IMR-90 (cell line): ENCODE measurements at regions not wholly inside any gene's neighbourhood (a gene's known extent, or its start where the extent isn't known, plus 50 kb on each side); places are given as distances from the start of the nearest gene placed in this dataset.
A peak's percentile ranks its signal among the peaks of the same experiment; 100 is the strongest.

Experiments
- ATAC-seq: fragments of 200-7000 bp; cut with Tn5 transposase; 2 replicates; pipeline ENCODE4 v1.9.1; 2020; ENCODE audit warnings: low read depth, mild to moderate bottlenecking, moderate library complexity
- BruUV-seq: library from RNA; stranded (reverse); fragments of 400-500 nt; replicated peaks from 2 replicates; lab custom pipeline; 2021; lab: Mats Ljungman, UMichigan
- CTCF ChIA-PET: fragments of 300-600 bp; formaldehyde crosslinking; extraction: SDS; loops from one replicate; lab custom pipeline; 2021; ENCODE audit warnings: antibody characterized with exemption; lab: Yijun Ruan, JAX
- POLR2A ChIA-PET: fragments of 300-600 bp; sonication (Branson Sonifier 250); formaldehyde crosslinking; loops from one replicate; lab custom pipeline; 2022; ENCODE audit warnings: antibody characterized with exemption; ENCODE audit not compliant: unreplicated experiment; lab: Charles Lee
- DNase-seq: peaks from one replicate; pipeline ENCODE4 v3.0.0; 2013
- H2AFZ ChIP-seq: replicated peaks from 2 replicates; pipeline ENCODE3; 2013; ENCODE audit warnings: low read length, mild to moderate bottlenecking; ENCODE audit not compliant: poor library complexity
- H2AK5ac ChIP-seq: 2 replicates; pipeline ENCODE4 v1.6.1; 2013; ENCODE audit warnings: low read depth, low read length, inconsistent platforms
- H2AK9ac ChIP-seq: replicated peaks from 2 replicates; pipeline ENCODE3; 2013; ENCODE audit warnings: mild to moderate bottlenecking, low read depth, low read length, moderate library complexity; ENCODE audit not compliant: poor library complexity
- H2BK120ac ChIP-seq: 2 replicates; pipeline ENCODE4 v1.6.1; 2013; ENCODE audit warnings: low read depth, low read length, inconsistent platforms
- H2BK15ac ChIP-seq: 3 replicates; pipeline ENCODE4 v1.6.1; 2013; ENCODE audit warnings: low read depth, low read length, inconsistent platforms
- H2BK20ac ChIP-seq: 2 replicates; pipeline ENCODE4 v1.6.1; 2013; ENCODE audit warnings: low read depth, mild to moderate bottlenecking, inconsistent platforms, low read length, moderate library complexity
- H2BK5ac ChIP-seq: 2 replicates; pipeline ENCODE4 v1.6.1; 2013; ENCODE audit warnings: mild to moderate bottlenecking, low read depth, low read length, inconsistent platforms; ENCODE audit not compliant: poor library complexity, severe bottlenecking
- H3K14ac ChIP-seq: replicated peaks from 2 replicates; pipeline ENCODE4 v1.6.1; 2013; ENCODE audit warnings: low read depth, low read length, inconsistent platforms
- H3K18ac ChIP-seq: 2 replicates; pipeline ENCODE4 v1.6.1; 2013; ENCODE audit warnings: low read depth, low read length, control low read depth
- H3K23ac ChIP-seq: 2 replicates; pipeline ENCODE4 v1.6.1; 2013; ENCODE audit warnings: low read depth, low read length, inconsistent platforms
- H3K27ac ChIP-seq: 2 replicates; pipeline ENCODE4 v1.5.1; 2013; ENCODE audit warnings: mild to moderate bottlenecking, control low read depth, low read length; ENCODE audit not compliant: insufficient read depth
- H3K27me3 ChIP-seq: 2 replicates; pipeline ENCODE4 v1.6.1; 2013; ENCODE audit warnings: low read length; ENCODE audit not compliant: control insufficient read depth, insufficient read depth
- H3K36me3 ChIP-seq: 2 replicates; pipeline ENCODE4 v1.6.1; 2013; ENCODE audit warnings: low read length, mixed read lengths; ENCODE audit not compliant: control insufficient read depth, insufficient read depth
- H3K4ac ChIP-seq: 2 replicates; pipeline ENCODE4 v1.6.1; 2013; ENCODE audit warnings: low read depth, low read length, inconsistent platforms
- H3K4me1 ChIP-seq: 2 replicates; pipeline ENCODE4 v1.6.1; 2013; ENCODE audit warnings: low read length, mixed read lengths; ENCODE audit not compliant: control insufficient read depth, insufficient read depth
- H3K4me2 ChIP-seq: 2 replicates; pipeline ENCODE4 v1.6.1; 2013; ENCODE audit warnings: low read depth, mild to moderate bottlenecking, control low read depth, low read length, moderate library complexity
- H3K4me3 ChIP-seq: 2 replicates; pipeline ENCODE4 v1.5.1; 2013; ENCODE audit warnings: low read depth, mild to moderate bottlenecking, control low read depth, low read length, moderate library complexity; ENCODE audit not compliant: insufficient read depth
- H3K56ac ChIP-seq: 2 replicates; pipeline ENCODE4 v1.6.1; 2013; ENCODE audit warnings: low read length, inconsistent platforms; ENCODE audit not compliant: insufficient read depth; ENCODE audit errors: extremely low read depth
- H3K79me1 ChIP-seq, 2 experiments: 2 replicates each; pipeline ENCODE4 v1.6.1; 2013; ENCODE audit warnings: low read length in 2 of 2, inconsistent platforms in 1 of 2, low read depth in 1 of 2
- H3K9ac ChIP-seq: 2 replicates; pipeline ENCODE4 v1.6.1; 2013; ENCODE audit warnings: low read depth, low read length, control low read depth
- H3K9me1 ChIP-seq: 2 replicates; pipeline ENCODE4 v1.6.1; 2013; ENCODE audit warnings: low read length, inconsistent platforms; ENCODE audit not compliant: insufficient read depth
- H3K9me3 ChIP-seq: 2 replicates; pipeline ENCODE4 v1.6.1; 2013; ENCODE audit warnings: low read length; ENCODE audit not compliant: control insufficient read depth, insufficient read depth
- H4K20me1 ChIP-seq: 2 replicates; pipeline ENCODE4 v1.6.1; 2013; ENCODE audit warnings: low read length, inconsistent platforms; ENCODE audit not compliant: insufficient read depth
- H4K5ac ChIP-seq: 2 replicates; pipeline ENCODE4 v1.6.1; 2013; ENCODE audit warnings: mild to moderate bottlenecking, low read depth, low read length, control low read depth
- H4K8ac ChIP-seq, 2 experiments: 2 replicates each; pipeline ENCODE4 v1.6.1; 2013; ENCODE audit warnings: low read depth in 2 of 2, low read length in 2 of 2, control low read depth in 1 of 2, inconsistent platforms in 1 of 2
- H4K91ac ChIP-seq: 2 replicates; pipeline ENCODE4 v1.6.1; 2013; ENCODE audit warnings: low read depth, low read length, inconsistent platforms; ENCODE audit not compliant: insufficient read depth
- CEBPB ChIP-seq: IDR thresholded peaks from 2 replicates; pipeline ENCODE4 v1.6.1; 2012; ENCODE audit warnings: low read depth, low read length, improper control_type of control experiment
- MAZ ChIP-seq: IDR thresholded peaks from 2 replicates; pipeline ENCODE4 v1.6.1; 2012; ENCODE audit warnings: low read depth, mild to moderate bottlenecking, low read length, improper control_type of control experiment, moderate library complexity, borderline replicate concordance
- RAD21 ChIP-seq: IDR thresholded peaks from 2 replicates; pipeline ENCODE4 v1.6.1; 2012; ENCODE audit warnings: low read length, improper control_type of control experiment
- SMC3 ChIP-seq: fragments of 150-350 bp; IDR thresholded peaks from 2 replicates; pipeline ENCODE4 v1.6.1; 2016; ENCODE audit warnings: low read depth, mild to moderate bottlenecking, antibody characterized with exemption, low read length, moderate library complexity
- WGBS, 2 experiments: methylation state at CpG; one replicate each; pipeline versions ENCODE4 v1.1.5 to v1.1.7; 2013; ENCODE audit warnings: missing lambda C conversion rate in 2 of 2; ENCODE audit not compliant: insufficient read length in 1 of 2; ENCODE audit errors: extremely low coverage in 2 of 2; 5-methylcytosine and 5-hydroxymethylcytosine counted together
- dilution Hi-C: fragments of 300-500 bp; cut with HindIII; formaldehyde crosslinking; loops from one replicate; pipeline ENCODE4 v1.14.3; 2018; ENCODE audit warnings: low sequenced_read_pairs; ENCODE audit not compliant: unreplicated experiment
- in situ Hi-C: fragments of 300-500 bp; cut with MboI; formaldehyde crosslinking; loops from 3 replicates; pipeline ENCODE4 v1.14.3; 2019; ENCODE audit warnings: low sequenced_read_pairs, inconsistent platforms, mixed read lengths
- intact Hi-C: fragments of 100-400 bp; cut with micrococcal nuclease; formaldehyde crosslinking; loops from 2 replicates; pipeline ENCODE4 v1.10.0; 2022

DNA sequence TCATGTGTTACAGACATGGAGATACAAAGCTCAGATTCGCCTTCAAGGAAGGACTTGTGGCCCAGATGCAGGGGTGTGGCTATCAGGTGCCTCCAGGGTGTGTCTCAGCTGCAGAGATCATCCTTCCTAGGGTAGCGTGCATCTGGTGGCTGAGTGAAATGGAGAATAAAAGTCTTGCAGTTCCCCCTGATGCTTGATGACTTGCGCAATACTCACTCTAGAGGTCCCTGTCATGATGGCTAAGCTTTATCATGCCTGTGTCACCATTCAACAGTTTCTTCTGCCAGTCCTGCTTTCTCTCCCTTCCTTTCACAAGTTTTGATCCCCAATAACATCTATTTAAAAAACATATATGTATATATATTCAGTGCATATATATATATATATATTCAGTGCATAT, 228.1 kb downstream of the PAX1 start:
- Histone ChIP-seq H3K9ac (no peak overlapping the region), H3K23ac (no peak overlapping the region), H2AFZ (no peak overlapping the region), H3K27me3 (no peaks in the 10 kb centered on the region), H3K9me1 (no peaks in the 10 kb centered on the region), H3K27ac (no peak overlapping the region), H4K20me1 (no peaks in the 10 kb centered on the region), H3K4me2 (no peak overlapping the region), H4K5ac (no peak overlapping the region), H4K8ac (no peak overlapping the region), H3K56ac (no peak overlapping the region), H3K4ac (no peak overlapping the region), H3K4me1 (no peaks in the 10 kb centered on the region), H3K14ac (no peak overlapping the region), H2AK5ac (no peak overlapping the region), H3K18ac (no peak overlapping the region), H3K9me3 (peaks cover 11% of the 10 kb centered on the region), H2AK9ac (no peak overlapping the region), H3K4me3 (no peak overlapping the region), H2BK120ac (no peak overlapping the region), H3K79me1 (no peaks in the 10 kb centered on the region), H2BK5ac (no peak overlapping the region), H2BK15ac (no peak overlapping the region), H4K91ac (no peak overlapping the region), H2BK20ac (no peak overlapping the region), H3K36me3 (no peaks in the 10 kb centered on the region)
- ChIA-PET CTCF (no interaction called here), POLR2A (no interaction called here)
- no peak for TF ChIP-seq MAZ
- TF ChIP-seq SMC3, result no peak
- TF ChIP-seq RAD21, result no peak
- peak; percentile 71 for TF ChIP-seq CEBPB
- DNase-seq (no peak), ATAC-seq (no peak)
- intact Hi-C loops, result no loop called here
- no TSS peak for BruUV-seq
- in situ Hi-C loops, result no loop called here
- no CpG with 5 or more reads among the region's 3 CpGs for WGBS, 2 experiments
- dilution Hi-C loops, result no loop called here
